Nephron (organoid): ENCODE measurements at regions not wholly inside any gene's neighbourhood (a gene's known extent, or its start where the extent isn't known, plus 50 kb on each side); places are given as distances from the start of the nearest gene placed in this dataset.

Experiments
- H3K27ac Mint-ChIP-seq, 3 experiments: 2 replicates each; pipeline ENCODE4 v1.8.0; 2020; ENCODE audit warnings: mixed read lengths in 3 of 3, mild to moderate bottlenecking in 2 of 3, moderate library complexity in 1 of 3
- H3K27me3 Mint-ChIP-seq: 2 replicates; pipeline ENCODE4 v1.8.0; 2021; ENCODE audit warnings: low read depth, mild to moderate bottlenecking, moderate library complexity, mixed read lengths
- H3K36me3 Mint-ChIP-seq: 2 replicates; pipeline ENCODE4 v1.8.0; 2020; ENCODE audit warnings: low read depth, mixed read lengths
- H3K4me1 Mint-ChIP-seq: 2 replicates; pipeline ENCODE4 v1.8.0; 2020; ENCODE audit warnings: mixed read lengths
- H3K4me3 Mint-ChIP-seq, 3 experiments: 2 replicates each; pipeline ENCODE4 v1.8.0; 2020; ENCODE audit warnings: mild to moderate bottlenecking in 3 of 3, mixed read lengths in 3 of 3, moderate library complexity in 2 of 3
- H3K9me3 Mint-ChIP-seq: 2 replicates; pipeline ENCODE4 v1.8.0; 2020; ENCODE audit warnings: mixed read lengths
- TF ChIP-seq, protein P1 (sequence below), 3 experiments: fragments of 200-600 bp; sonication (generic); IDR thresholded peaks; one replicate each; pipeline ENCODE4 v1.5.0; 2021; ENCODE audit warnings: antibody characterized with exemption in 3 of 3; ENCODE audit not compliant: unreplicated experiment in 3 of 3

DNA sequence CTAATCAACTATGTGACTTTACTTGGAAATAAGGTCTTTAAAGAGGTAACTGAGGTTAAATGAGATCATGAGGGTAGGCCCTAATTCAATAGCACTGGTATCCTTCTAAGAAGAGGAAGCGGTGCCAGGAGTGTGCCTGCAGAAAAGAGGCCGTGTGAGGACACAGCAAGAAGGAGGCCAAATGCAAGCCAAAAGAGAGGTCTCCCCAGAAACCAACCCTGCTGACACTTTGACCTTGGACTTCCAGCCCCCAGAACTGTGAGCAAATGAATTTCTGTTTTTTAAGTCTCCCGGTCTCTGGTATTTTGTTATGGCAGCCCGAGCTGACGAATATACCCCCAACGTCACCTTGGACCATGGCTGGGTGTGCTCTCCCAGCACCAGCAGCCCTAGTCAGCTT lies 257.5 kb upstream of the NCKAP5 start:
- peaks cover 8% of the 10 kb centered on the region for H3K4me1 Mint-ChIP-seq
- H3K9me3 Mint-ChIP-seq = no peaks in the 10 kb centered on the region
- no peak overlapping the region for H3K27ac Mint-ChIP-seq
- peaks cover 8% of the 10 kb centered on the region for H3K27me3 Mint-ChIP-seq
- no peak overlapping the region for H3K4me3 Mint-ChIP-seq
- TF ChIP-seq, protein P1, sequence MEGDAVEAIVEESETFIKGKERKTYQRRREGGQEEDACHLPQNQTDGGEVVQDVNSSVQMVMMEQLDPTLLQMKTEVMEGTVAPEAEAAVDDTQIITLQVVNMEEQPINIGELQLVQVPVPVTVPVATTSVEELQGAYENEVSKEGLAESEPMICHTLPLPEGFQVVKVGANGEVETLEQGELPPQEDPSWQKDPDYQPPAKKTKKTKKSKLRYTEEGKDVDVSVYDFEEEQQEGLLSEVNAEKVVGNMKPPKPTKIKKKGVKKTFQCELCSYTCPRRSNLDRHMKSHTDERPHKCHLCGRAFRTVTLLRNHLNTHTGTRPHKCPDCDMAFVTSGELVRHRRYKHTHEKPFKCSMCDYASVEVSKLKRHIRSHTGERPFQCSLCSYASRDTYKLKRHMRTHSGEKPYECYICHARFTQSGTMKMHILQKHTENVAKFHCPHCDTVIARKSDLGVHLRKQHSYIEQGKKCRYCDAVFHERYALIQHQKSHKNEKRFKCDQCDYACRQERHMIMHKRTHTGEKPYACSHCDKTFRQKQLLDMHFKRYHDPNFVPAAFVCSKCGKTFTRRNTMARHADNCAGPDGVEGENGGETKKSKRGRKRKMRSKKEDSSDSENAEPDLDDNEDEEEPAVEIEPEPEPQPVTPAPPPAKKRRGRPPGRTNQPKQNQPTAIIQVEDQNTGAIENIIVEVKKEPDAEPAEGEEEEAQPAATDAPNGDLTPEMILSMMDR (IDR thresholded peaks at IDR 0.05; ENCODE audit: unreplicated experiment in 3 of 3) = no peak
- no peaks in the 10 kb centered on the region for H3K36me3 Mint-ChIP-seq

DNA sequence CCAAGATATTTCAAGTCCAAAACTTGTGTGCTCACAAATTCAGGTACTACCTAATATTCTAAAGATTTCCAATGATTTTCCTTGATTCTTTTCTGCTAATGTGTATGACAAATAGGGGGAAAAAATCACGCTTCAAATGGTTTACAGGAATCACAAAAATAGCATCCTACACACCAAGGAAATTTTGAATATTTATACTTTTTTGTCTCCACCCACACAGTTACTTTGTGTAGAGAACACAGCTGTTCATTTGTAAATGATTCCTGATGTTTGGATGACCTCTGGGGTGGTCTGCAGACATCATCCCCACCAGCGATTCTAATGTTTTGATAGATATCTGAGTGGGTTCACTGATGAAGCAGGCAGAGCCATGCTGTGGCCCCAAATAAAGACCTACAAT lies 260.6 kb upstream of the NCKAP5 start:
- Mint-ChIP-seq H3K27me3 (peaks cover 4% of the 10 kb centered on the region), H3K4me1 (peaks cover 8% of the 10 kb centered on the region), H3K36me3 (no peaks in the 10 kb centered on the region), H3K4me3 (no peak overlapping the region), H3K9me3 (no peaks in the 10 kb centered on the region), H3K27ac (no peak overlapping the region)
- TF ChIP-seq, protein P1 (IDR thresholded peaks at IDR 0.05; ENCODE audit: unreplicated experiment in 3 of 3) = no peak

DNA sequence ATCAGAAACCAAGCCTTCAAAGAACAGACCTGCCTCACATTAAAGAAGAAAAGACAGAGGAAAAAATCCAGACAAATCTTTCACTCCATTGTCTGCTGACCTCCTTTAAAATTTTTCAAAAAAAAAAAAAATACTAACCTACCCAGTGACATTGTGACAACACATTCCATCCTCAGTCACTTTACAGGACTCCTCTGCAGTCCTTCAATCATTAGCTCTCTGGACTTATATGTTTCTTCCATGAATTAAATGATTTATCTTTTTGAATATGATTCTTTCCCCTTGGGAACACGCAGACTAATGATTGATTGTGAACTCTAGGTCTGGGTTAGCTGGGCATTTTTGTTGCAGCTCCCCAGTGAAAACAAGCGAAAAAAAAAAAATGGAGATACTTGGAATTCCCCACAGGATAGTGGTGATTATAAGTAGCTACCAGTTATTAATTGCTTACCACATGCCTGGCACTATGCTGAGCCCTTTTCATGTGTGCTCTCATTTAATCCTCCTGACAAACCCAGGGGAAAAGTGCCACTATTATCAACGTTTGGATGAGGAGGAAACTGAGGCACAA lies 261.3 kb upstream of the NCKAP5 start:
- Mint-ChIP-seq H3K36me3 (no peaks in the 10 kb centered on the region), H3K27me3 (peaks cover under 1% of the 10 kb centered on the region), H3K9me3 (peaks cover 5% of the 10 kb centered on the region), H3K4me1 (peaks cover 8% of the 10 kb centered on the region), H3K27ac (no peak overlapping the region), H3K4me3 (no peak overlapping the region)
- TF ChIP-seq, protein P1 (IDR thresholded peaks at IDR 0.05; ENCODE audit: unreplicated experiment in 3 of 3) = no peak

DNA sequence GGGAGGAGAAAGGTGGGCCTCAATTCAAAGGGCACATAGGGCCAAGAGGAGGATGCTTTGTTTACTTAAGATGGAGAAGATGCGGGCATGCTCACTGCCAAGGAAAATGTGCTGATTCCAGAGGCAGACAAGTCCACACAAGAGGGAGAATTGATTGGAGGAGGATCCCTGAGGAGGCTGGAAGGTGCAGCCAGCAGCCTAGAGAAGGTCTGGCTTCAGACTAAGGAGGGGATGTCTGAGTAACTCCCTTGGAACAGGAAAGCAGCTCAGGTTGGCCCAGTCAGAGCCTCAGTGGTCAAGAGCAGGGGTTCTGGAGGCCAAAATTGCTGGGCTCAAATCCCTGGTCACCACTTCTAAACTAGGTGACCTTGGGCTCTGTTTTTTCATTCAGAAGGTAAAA lies 265.5 kb upstream of the NCKAP5 start:
- TF ChIP-seq, protein P1 (IDR thresholded peaks at IDR 0.05; ENCODE audit: unreplicated experiment in 3 of 3) = no peak
- H3K36me3 Mint-ChIP-seq = no peaks in the 10 kb centered on the region
- H3K27ac Mint-ChIP-seq = no peak overlapping the region
- no peak overlapping the region for H3K4me3 Mint-ChIP-seq
- H3K9me3 Mint-ChIP-seq = peaks cover 6% of the 10 kb centered on the region
- H3K27me3 Mint-ChIP-seq = no peaks in the 10 kb centered on the region
- peaks cover 14% of the 10 kb centered on the region for H3K4me1 Mint-ChIP-seq

DNA sequence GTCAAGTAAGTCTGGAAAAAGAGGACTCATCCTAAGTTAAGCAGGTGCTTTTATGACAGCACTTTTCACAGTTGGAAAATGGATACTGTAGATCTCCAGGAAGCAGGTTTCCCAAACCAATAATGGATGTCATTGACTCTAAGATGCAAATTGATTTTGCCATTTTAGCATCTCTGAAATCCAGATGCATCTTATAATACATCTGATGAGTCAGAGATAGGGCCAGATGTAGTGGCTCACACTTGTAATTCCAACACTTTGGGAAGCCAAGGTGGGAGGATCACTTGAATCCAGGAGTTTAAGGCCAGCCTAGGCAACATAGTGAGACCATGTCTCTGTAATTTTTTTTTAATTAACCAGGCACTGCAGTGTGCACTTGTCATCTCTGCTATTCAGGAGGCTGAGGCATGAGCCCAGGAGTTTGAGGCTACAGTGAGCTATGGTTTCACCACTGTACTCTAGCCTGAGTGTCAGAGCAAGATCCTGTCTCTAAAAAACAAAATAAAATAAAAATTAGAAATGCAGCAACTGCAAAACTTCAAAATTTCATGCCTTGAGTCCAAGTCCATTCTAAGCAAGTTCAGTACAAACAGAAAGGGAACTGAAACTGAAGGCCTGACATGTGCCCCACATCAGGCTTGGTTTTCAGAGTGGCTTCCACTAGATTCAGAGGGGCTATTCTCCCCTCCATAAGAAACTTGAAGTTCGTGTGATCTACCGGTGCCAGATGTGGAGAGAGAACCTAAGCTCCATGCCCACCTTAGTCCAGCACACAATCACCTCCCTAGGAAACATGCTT lies 267.8 kb upstream of the NCKAP5 start:
- TF ChIP-seq, protein P1 (IDR thresholded peaks at IDR 0.05; ENCODE audit: unreplicated experiment in 3 of 3) = no peak
- Mint-ChIP-seq H3K4me1 (peaks cover 14% of the 10 kb centered on the region), H3K27ac (no peak overlapping the region), H3K4me3 (no peak overlapping the region), H3K36me3 (no peaks in the 10 kb centered on the region), H3K9me3 (peaks cover 6% of the 10 kb centered on the region), H3K27me3 (peaks cover 9% of the 10 kb centered on the region)
